ENCODE measurements at regions not wholly inside any gene's neighbourhood (a gene's known extent, or its start where the extent isn't known, plus 50 kb on each side); places are given as distances from the start of the nearest gene placed in this dataset.

DNA sequence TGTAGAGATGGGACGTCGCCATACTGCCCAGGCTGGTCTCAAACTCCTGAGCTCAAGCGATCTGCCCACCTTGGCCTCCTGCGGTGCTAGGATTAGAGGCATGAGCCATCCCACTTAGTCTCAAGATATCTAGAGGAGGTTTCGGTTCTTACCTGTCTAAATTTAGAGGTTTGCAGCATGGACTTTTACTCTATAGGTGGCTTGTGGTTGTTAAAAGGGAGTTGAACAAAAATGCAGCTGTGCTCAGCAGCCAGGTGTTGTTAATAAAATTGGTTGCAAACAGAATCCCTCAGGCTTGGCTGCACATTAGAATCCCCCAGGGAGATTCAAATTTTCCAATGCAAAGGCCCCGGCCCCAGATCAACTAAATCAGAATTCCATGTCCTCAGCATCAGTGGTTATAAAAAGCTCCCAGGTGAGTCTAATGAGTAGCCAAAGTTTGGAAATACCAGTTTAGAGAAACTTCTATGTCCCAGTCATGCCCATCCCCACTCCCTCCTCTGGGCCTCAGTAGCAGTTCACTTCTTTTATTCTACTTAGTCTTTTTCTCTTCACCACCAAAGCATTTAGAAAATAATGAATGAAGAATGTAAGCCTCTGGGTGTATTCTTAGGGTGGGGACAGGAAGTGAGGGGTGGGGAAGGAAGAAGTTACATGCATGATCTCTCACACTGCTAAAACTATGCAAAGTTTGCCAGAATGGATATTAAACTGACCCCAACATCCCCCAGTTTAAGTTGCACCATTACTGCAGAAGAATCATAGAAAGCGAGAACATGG lies 471.0 kb downstream of the COG6 start:
- no peak overlapping the region for H3K27ac ChIP-seq
- TF ChIP-seq, protein P1, sequence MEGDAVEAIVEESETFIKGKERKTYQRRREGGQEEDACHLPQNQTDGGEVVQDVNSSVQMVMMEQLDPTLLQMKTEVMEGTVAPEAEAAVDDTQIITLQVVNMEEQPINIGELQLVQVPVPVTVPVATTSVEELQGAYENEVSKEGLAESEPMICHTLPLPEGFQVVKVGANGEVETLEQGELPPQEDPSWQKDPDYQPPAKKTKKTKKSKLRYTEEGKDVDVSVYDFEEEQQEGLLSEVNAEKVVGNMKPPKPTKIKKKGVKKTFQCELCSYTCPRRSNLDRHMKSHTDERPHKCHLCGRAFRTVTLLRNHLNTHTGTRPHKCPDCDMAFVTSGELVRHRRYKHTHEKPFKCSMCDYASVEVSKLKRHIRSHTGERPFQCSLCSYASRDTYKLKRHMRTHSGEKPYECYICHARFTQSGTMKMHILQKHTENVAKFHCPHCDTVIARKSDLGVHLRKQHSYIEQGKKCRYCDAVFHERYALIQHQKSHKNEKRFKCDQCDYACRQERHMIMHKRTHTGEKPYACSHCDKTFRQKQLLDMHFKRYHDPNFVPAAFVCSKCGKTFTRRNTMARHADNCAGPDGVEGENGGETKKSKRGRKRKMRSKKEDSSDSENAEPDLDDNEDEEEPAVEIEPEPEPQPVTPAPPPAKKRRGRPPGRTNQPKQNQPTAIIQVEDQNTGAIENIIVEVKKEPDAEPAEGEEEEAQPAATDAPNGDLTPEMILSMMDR (conservative IDR thresholded peaks at IDR 0.05) = no peak

DNA sequence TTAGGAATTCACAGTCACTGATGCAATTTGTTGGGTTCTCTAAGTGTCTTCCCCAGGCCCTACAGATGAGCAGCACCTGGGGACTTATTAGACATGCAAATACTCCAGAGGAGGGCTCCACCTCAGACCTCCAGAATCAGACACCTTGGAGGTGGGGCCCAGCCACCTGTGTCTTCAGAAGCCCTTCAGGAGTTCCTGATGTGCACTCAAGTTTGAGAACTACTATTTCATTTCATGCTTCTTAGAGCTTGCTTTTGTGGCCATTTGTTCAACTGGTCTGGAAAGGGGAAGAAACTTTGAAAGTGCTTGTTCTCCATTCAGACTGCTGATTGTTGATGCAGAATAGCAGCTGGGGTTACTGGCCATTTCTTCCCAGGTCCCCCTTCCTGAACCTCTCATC lies 472.0 kb downstream of the COG6 start:
- H3K27ac ChIP-seq = no peak overlapping the region
- TF ChIP-seq, protein P1 (conservative IDR thresholded peaks at IDR 0.05) = no peak

DNA sequence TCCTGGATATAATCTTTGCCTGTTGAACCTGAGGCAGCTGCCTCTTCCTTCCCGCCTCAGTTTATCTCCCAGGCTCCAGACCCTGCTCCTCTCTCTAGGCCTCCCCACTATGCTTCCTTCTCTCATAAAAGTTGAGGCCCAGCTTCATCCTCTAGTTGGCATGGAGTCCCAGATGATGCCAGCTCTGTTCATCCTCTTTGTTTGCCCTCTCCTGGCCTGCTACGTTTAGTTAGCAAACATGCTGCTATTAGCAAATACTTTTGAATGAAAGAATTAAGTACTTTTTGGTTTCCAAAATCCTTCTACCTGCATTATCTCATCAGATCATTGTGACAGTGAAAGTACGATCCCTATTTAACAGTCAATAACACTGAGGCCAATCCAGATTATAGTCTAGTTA lies 472.5 kb downstream of the COG6 start:
- TF ChIP-seq, protein P1 (conservative IDR thresholded peaks at IDR 0.05) = no peak
- no peak overlapping the region for H3K27ac ChIP-seq

DNA sequence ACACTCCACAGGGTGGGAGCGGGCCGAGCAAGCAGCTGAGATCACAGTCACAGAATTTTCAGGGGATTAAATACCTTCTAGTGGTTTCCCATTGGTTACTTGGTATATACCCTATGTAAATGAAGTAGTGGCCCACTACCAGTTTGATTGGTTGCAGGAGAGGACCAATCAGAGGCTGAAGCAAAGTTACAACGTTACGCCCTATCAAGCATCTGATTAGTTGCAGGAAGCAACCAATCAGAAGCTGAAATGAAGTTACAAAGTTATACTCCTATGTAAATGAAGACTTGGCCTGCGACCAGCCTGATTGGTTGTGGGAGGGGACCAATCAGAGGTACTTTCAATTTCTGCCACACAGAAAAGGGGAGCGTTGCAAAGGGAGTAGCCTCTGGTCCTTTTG lies 474.0 kb downstream of the COG6 start:
- no peak overlapping the region for H3K27ac ChIP-seq
- TF ChIP-seq, protein P1 (conservative IDR thresholded peaks at IDR 0.05) = no peak

DNA sequence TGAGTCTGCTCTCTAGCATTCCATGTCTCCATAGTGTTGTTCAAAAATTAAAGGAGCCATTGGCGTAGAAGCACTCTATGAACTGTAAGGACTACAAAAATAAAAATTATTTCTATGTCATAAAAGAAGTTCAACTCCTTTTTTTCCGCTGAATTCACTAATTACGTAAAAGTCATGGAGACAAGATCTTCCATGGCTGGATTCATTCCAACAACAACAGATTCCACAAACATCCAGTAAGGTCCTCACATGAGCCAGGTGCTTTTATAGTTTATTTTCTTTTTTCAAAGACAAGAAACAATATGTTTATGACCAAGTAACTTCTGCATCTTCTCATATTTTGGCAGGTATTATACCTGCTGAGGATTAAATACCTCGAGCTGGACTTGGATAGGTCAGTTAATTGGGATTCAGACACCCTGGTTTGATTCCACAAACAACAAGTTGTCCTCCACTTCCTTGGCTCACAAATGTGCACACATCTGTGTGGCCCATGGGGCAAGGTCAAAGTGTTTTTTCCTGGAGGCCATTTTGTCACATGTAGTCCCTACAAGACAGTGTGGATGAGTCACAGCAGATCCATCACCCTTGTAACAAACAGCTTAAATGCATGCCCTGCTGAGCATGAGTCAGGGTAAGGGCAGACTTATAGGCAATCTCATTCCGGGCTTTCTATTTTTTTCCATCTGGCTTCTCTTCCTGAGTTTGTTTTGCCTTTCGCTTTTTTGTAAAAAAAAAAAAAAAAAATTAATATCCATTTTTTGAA lies 475.6 kb downstream of the COG6 start:
- H3K27ac ChIP-seq = no peak overlapping the region
- TF ChIP-seq, protein P1 (conservative IDR thresholded peaks at IDR 0.05) = no peak

DNA sequence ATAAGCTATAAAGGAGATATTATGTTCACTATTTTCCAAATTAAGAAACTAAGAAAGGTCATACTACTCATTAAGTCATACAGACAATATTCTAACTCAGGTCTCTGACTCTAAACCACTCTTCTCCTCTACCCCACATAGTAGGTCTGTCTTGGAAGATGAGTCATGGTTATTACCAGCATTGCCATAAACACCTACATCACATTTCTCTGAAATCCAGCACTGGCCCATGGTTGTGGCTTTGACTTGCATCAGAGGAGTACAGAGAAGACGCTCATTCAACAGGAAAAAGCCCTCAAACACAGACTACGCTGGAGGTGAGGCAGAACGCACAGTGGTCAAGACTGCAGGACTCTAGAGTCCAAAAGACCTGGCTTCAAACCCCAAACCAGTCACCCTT lies 476.8 kb downstream of the COG6 start:
- TF ChIP-seq, protein P1 (conservative IDR thresholded peaks at IDR 0.05) = no peak
- H3K27ac ChIP-seq = no peak overlapping the region

DNA sequence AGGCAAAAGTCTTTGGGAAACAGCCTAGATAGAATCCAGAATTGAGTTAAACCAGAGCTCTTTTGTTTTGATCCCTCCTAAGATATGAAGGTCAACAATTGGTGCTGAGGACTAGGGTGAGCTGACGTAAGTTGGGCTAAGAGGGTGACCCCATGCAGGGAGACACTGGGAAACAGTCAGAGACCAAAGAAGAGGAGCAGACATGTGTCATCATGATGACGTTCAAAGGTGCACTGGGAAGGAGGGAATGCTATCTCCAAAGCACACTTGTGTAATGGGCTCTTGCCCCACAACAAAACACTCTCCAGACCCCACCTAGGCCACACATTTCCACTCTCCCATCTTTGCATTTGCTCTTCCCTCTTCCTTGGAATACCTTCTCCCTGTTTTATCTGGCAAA lies 481.4 kb downstream of the COG6 start:
- no peak overlapping the region for H3K27ac ChIP-seq
- TF ChIP-seq, protein P1 (conservative IDR thresholded peaks at IDR 0.05) = no peak

Data from VCaP (cell line).